H1 (cell line): ENCODE measurements at regions not wholly inside any gene's neighbourhood (a gene's known extent, or its start where the extent isn't known, plus 50 kb on each side); places are given as distances from the start of the nearest gene placed in this dataset.

Experiments used
- CREB1 ChIP-seq: IDR thresholded peaks from 2 replicates; pipeline ENCODE4 v1.6.1; 2012; ENCODE audit warnings: inconsistent platforms
- FOSL1 ChIP-seq: IDR thresholded peaks from 2 replicates; pipeline ENCODE4 v1.6.1; 2011; ENCODE audit warnings: mild to moderate bottlenecking, low read depth, low read length, moderate library complexity; ENCODE audit not compliant: insufficient read depth
- MAFK ChIP-seq: IDR thresholded peaks from 2 replicates; pipeline ENCODE4 v1.6.1; 2012; ENCODE audit warnings: low read depth, mild to moderate bottlenecking, improper control_type of control experiment, low read length
- RXRA ChIP-seq: IDR thresholded peaks from 2 replicates; pipeline ENCODE4 v1.6.1; 2011; ENCODE audit warnings: low read depth, mild to moderate bottlenecking, low read length, moderate library complexity; ENCODE audit not compliant: insufficient read depth
- SRF ChIP-seq: IDR thresholded peaks from 2 replicates; pipeline ENCODE4 v1.6.1; 2011; ENCODE audit warnings: mild to moderate bottlenecking, low read depth, low read length, moderate library complexity
- TF ChIP-seq, protein P1 (sequence below): fragments of 300-600 bp; sonication (generic); IDR thresholded peaks from 2 replicates; pipeline ENCODE4 v1.7.1; 2012; ENCODE audit warnings: low read length, moderate library complexity, mild to moderate bottlenecking, inconsistent platforms; ENCODE audit not compliant: insufficient replicate concordance

DNA sequence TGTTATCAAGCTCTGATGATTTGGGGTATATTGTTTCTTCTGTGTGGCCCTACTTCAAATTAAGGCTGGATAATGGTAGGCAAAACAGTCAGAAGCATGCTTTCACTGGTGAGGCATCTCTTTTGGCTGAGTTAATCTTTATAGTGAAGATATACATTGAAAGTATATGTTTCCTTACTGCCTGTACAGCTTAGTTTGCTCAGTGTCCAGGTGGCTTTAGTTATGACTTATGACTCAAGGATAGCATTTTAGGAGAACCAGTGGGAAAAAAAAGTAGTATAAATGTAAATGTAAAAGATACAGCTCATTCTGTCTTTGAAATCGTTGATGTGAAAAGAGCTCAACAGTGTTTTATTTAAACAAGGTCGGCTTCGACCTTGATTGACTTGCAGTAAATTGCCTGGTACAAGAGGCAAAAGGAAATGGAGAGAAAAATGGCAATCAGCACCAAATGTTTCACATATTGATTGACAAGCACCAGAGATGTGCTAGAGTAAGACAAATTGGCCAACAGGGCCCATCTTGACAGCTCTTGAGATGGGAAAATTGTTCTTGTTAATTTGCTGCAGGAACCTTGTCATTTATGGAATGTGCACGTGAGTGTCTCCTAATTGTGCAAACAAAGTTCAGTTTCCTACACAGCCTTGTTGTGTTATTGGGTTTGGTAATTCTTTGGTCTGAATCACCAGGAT lies 447.4 kb upstream of the WWC1 start (continued):
- TF ChIP-seq, protein P1, sequence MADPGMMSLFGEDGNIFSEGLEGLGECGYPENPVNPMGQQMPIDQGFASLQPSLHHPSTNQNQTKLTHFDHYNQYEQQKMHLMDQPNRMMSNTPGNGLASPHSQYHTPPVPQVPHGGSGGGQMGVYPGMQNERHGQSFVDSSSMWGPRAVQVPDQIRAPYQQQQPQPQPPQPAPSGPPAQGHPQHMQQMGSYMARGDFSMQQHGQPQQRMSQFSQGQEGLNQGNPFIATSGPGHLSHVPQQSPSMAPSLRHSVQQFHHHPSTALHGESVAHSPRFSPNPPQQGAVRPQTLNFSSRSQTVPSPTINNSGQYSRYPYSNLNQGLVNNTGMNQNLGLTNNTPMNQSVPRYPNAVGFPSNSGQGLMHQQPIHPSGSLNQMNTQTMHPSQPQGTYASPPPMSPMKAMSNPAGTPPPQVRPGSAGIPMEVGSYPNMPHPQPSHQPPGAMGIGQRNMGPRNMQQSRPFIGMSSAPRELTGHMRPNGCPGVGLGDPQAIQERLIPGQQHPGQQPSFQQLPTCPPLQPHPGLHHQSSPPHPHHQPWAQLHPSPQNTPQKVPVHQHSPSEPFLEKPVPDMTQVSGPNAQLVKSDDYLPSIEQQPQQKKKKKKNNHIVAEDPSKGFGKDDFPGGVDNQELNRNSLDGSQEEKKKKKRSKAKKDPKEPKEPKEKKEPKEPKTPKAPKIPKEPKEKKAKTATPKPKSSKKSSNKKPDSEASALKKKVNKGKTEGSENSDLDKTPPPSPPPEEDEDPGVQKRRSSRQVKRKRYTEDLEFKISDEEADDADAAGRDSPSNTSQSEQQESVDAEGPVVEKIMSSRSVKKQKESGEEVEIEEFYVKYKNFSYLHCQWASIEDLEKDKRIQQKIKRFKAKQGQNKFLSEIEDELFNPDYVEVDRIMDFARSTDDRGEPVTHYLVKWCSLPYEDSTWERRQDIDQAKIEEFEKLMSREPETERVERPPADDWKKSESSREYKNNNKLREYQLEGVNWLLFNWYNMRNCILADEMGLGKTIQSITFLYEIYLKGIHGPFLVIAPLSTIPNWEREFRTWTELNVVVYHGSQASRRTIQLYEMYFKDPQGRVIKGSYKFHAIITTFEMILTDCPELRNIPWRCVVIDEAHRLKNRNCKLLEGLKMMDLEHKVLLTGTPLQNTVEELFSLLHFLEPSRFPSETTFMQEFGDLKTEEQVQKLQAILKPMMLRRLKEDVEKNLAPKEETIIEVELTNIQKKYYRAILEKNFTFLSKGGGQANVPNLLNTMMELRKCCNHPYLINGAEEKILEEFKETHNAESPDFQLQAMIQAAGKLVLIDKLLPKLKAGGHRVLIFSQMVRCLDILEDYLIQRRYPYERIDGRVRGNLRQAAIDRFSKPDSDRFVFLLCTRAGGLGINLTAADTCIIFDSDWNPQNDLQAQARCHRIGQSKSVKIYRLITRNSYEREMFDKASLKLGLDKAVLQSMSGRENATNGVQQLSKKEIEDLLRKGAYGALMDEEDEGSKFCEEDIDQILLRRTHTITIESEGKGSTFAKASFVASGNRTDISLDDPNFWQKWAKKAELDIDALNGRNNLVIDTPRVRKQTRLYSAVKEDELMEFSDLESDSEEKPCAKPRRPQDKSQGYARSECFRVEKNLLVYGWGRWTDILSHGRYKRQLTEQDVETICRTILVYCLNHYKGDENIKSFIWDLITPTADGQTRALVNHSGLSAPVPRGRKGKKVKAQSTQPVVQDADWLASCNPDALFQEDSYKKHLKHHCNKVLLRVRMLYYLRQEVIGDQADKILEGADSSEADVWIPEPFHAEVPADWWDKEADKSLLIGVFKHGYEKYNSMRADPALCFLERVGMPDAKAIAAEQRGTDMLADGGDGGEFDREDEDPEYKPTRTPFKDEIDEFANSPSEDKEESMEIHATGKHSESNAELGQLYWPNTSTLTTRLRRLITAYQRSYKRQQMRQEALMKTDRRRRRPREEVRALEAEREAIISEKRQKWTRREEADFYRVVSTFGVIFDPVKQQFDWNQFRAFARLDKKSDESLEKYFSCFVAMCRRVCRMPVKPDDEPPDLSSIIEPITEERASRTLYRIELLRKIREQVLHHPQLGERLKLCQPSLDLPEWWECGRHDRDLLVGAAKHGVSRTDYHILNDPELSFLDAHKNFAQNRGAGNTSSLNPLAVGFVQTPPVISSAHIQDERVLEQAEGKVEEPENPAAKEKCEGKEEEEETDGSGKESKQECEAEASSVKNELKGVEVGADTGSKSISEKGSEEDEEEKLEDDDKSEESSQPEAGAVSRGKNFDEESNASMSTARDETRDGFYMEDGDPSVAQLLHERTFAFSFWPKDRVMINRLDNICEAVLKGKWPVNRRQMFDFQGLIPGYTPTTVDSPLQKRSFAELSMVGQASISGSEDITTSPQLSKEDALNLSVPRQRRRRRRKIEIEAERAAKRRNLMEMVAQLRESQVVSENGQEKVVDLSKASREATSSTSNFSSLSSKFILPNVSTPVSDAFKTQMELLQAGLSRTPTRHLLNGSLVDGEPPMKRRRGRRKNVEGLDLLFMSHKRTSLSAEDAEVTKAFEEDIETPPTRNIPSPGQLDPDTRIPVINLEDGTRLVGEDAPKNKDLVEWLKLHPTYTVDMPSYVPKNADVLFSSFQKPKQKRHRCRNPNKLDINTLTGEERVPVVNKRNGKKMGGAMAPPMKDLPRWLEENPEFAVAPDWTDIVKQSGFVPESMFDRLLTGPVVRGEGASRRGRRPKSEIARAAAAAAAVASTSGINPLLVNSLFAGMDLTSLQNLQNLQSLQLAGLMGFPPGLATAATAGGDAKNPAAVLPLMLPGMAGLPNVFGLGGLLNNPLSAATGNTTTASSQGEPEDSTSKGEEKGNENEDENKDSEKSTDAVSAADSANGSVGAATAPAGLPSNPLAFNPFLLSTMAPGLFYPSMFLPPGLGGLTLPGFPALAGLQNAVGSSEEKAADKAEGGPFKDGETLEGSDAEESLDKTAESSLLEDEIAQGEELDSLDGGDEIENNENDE, result no peak
- TF ChIP-seq RXRA (no peak), FOSL1 (no peak), CREB1 (no peak), SRF (no peak), MAFK (no peak)
